Left lung (tissue), 4 donors: ENCODE measurements at regions not wholly inside any gene's neighbourhood (a gene's known extent, or its start where the extent isn't known, plus 50 kb on each side); places are given as distances from the start of the nearest gene placed in this dataset.

ENCODE experiments used
- ATAC-seq: fragments of 200-7000 bp; cut with Tn5 transposase; one replicate; pipeline ENCODE4 v1.9.1; 2020; ENCODE audit warnings: moderate library complexity
- DNase-seq, 4 donors: peaks; one replicate each; pipeline ENCODE4 v3.0.0-alpha.2; 2013 to 2020
- H3K27ac ChIP-seq, 2 donors: fragments of 200-600 bp; sonication (generic) in 1 of 2; one replicate each; pipeline versions ENCODE4 v1.5.0 to v1.8.0; 2020 to 2021
- H3K27me3 ChIP-seq, 2 donors: fragments of 200-600 bp; sonication (generic) in 1 of 2; one replicate each; pipeline versions ENCODE4 v1.5.0 to v1.8.0; 2020 to 2021
- H3K36me3 ChIP-seq, 2 donors: fragments of 200-600 bp; sonication (generic) in 1 of 2; one replicate each; pipeline versions ENCODE4 v1.5.0 to v1.8.0; 2020 to 2021
- H3K4me1 ChIP-seq, 2 donors: fragments of 200-600 bp; one replicate each; pipeline ENCODE4 v1.8.0; 2021
- H3K4me3 ChIP-seq, 2 donors: fragments of 200-600 bp; sonication (generic) in 1 of 2; one replicate each; pipeline versions ENCODE4 v1.5.0 to v1.8.0; 2020 to 2021; ENCODE audit warnings: mild to moderate bottlenecking in 1 of 2
- H3K9me3 ChIP-seq, 2 donors: fragments of 200-600 bp; sonication (generic) in 1 of 2; one replicate each; pipeline versions ENCODE4 v1.5.0 to v1.8.0; 2020 to 2021
- intact Hi-C, 2 donors: fragments of 100-400 bp; cut with DNase I; formaldehyde crosslinking; loops; one replicate each; pipeline versions ENCODE4 v1.11.2 to v1.14.2; 2022
- TF ChIP-seq, protein P1 (sequence below), 2 donors: fragments of 200-600 bp; sonication (generic) in 1 of 2; IDR thresholded peaks; one replicate each; pipeline versions ENCODE4 v1.5.0 to v1.8.0; 2021; ENCODE audit warnings: antibody characterized with exemption in 2 of 2
- donor health status: DM: no; HTN: yes; CAD: no.
- donor health status: DM: no; HTN: no; CAD: no.

DNA sequence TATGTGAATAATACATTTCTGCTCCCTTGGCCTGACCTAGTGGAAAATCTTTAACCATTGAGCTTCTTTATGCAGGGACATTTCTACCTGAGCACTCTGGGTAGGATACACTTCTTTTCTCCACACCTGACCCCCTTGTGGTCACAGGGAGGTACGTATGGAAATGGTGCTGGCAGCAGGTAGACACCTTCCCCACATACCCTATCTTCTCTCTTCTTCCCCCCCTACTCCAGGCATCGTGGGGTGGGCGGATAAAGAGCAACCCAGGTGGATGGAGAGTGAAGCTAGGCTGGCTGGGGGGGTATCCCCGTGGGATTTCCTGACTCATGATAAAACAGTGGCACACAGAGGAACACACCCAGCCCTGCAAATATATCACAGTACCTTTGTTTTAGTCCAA is 312.1 kb downstream of the ARRDC4 start:
- ATAC-seq (no peak), DNase-seq (no peak)
- H3K27me3 ChIP-seq: no peaks in the 10 kb centered on the region
- no peak overlapping the region for H3K27ac ChIP-seq
- H3K9me3 ChIP-seq: peaks cover 0 to 19% of the 10 kb centered on the region in 2 donors
- H3K36me3 ChIP-seq: no peaks in the 10 kb centered on the region
- TF ChIP-seq, protein P1, sequence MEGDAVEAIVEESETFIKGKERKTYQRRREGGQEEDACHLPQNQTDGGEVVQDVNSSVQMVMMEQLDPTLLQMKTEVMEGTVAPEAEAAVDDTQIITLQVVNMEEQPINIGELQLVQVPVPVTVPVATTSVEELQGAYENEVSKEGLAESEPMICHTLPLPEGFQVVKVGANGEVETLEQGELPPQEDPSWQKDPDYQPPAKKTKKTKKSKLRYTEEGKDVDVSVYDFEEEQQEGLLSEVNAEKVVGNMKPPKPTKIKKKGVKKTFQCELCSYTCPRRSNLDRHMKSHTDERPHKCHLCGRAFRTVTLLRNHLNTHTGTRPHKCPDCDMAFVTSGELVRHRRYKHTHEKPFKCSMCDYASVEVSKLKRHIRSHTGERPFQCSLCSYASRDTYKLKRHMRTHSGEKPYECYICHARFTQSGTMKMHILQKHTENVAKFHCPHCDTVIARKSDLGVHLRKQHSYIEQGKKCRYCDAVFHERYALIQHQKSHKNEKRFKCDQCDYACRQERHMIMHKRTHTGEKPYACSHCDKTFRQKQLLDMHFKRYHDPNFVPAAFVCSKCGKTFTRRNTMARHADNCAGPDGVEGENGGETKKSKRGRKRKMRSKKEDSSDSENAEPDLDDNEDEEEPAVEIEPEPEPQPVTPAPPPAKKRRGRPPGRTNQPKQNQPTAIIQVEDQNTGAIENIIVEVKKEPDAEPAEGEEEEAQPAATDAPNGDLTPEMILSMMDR (IDR thresholded peaks at IDR 0.05): no peak
- H3K4me3 ChIP-seq: no peak overlapping the region
- intact Hi-C loops: no loop called here
- H3K4me1 ChIP-seq: no peaks in the 10 kb centered on the region

DNA sequence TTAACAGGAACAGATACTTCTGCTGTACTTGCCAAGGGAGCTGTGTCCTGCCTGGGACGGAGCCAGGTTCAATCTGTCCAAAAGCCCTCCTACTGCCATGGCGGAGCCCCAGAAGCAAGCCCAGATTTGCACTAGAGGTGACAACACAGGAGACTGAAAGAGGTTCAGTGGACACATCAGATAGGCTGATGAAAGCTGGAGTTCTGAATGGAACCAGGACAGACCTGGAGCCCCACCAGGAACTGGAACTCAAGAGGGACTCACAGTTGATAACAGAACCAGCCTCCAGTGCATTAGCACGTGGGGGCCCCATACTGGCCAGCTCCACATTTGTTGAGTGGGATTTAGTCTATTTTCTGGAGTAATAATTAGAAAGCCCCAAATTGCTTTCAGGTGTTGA is 315.5 kb downstream of the ARRDC4 start:
- TF ChIP-seq, protein P1 (IDR thresholded peaks at IDR 0.05): no peak
- Histone ChIP-seq H3K36me3 (no peaks in the 10 kb centered on the region), H3K4me1 (no peaks in the 10 kb centered on the region), H3K27me3 (no peaks in the 10 kb centered on the region), H3K27ac (no peak overlapping the region), H3K4me3 (no peak overlapping the region), H3K9me3 (no peaks in the 10 kb centered on the region)
- DNase-seq: no peak
- intact Hi-C loops: no loop called here
- no peak for ATAC-seq

DNA sequence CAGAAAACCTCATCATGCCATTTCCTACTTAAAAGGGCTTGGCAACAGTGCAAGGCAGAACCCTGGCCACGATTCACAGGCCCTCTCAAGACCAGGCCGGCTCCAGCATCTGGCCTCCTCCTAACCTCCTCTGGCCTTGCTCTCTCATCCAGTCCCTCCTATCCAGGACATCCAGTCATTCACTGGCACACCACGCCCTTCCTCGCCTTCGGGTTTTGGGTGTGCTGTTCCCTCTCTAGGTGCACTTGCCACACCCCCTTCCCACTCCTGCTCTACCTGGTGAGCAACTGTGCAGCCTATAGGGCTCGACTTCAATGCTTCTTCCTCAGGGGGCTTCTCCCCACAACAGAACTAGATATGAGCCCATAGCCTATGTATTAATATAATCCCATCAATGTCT is 317.1 kb downstream of the ARRDC4 start:
- no peak overlapping the region for H3K4me3 ChIP-seq
- no peaks in the 10 kb centered on the region for H3K9me3 ChIP-seq
- intact Hi-C loops: no loop called here
- TF ChIP-seq, protein P1 (IDR thresholded peaks at IDR 0.05): no peak
- ATAC-seq (no peak), DNase-seq (no peak)
- H3K36me3 ChIP-seq: no peaks in the 10 kb centered on the region
- no peak overlapping the region for H3K27ac ChIP-seq
- H3K27me3 ChIP-seq: no peaks in the 10 kb centered on the region
- H3K4me1 ChIP-seq: no peaks in the 10 kb centered on the region

DNA sequence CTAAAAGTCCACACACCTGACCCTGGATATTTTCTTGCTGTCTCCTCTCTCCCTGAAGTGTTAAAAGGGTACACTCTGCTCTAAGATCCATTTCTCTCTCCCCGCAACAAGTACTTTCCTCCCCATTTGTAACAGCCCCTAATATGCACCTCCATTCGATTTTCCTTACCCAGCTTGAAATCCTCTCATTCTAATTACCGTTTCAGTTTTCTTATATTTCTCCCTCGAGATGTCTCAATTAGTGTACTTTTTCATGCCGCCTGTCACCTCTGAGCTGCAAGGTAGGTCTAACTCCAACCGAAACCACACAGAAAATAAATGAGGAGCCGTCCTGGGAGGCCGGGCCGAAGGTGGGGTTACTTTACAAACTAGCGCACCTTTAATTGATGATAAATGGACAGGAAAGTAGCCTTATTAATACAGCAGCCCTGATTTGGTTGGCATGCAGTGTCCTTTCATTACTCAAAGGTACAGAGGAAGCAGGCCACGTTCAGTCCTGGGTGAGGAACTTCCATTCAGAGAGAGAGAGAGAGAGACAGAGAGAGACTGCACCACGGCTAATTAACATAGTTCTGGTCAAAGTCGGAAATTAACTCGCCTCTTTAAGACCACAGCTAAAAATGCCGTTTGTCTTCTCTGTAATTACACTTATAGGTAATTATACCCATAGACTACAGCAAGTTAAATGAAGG is 319.9 kb downstream of the ARRDC4 start:
- intact Hi-C loops: no loop called here
- ATAC-seq (no peak), DNase-seq (no peak)
- Histone ChIP-seq H3K4me3 (no peak overlapping the region), H3K27me3 (no peaks in the 10 kb centered on the region), H3K36me3 (no peaks in the 10 kb centered on the region), H3K9me3 (no peaks in the 10 kb centered on the region), H3K27ac (no peak overlapping the region), H3K4me1 (no peaks in the 10 kb centered on the region)
- TF ChIP-seq, protein P1 (IDR thresholded peaks at IDR 0.05): no peak

DNA sequence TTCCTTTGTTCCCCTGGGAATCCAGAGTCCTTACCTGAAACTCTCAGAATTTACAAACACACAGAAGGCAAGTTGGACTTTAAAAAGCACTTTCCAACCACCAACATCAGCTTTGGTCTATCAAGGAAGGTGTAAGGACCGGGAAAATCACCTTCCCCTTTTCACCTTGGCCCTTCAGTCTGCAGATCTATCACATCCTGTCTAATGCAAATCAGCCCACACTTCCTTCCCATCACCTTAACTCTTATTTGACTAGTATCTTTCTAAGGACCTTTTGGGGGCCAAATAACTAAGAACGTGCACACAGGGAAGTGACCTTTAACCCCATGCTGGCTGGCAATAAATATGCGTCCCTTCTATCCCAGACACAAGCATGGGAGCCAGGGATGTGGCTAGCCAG is 320.6 kb downstream of the ARRDC4 start:
- ATAC-seq: no peak

More for the DNA sequence above, 320.6 kb downstream of the ARRDC4 start:
- no peaks in the 10 kb centered on the region for H3K9me3 ChIP-seq
- H3K4me1 ChIP-seq: no peaks in the 10 kb centered on the region
- intact Hi-C loops: no loop called here
- TF ChIP-seq, protein P1 (IDR thresholded peaks at IDR 0.05): no peak
- DNase-seq: no peak
- no peak overlapping the region for H3K27ac ChIP-seq
- no peaks in the 10 kb centered on the region for H3K36me3 ChIP-seq
- peaks cover 0 to 6% of the 10 kb centered on the region in 2 donors for H3K27me3 ChIP-seq
- no peak overlapping the region for H3K4me3 ChIP-seq
